Right lobe of liver (tissue), 4 donors: ENCODE measurements at regions not wholly inside any gene's neighbourhood (a gene's known extent, or its start where the extent isn't known, plus 50 kb on each side); places are given as distances from the start of the nearest gene placed in this dataset.

Experiments used
- POLR2A ChIP-seq: fragments of 450-650 bp; IDR thresholded peaks from one replicate; pipeline ENCODE4 v1.6.1; 2017; ENCODE audit warnings: antibody characterized with exemption, mild to moderate bottlenecking
- TF ChIP-seq, protein P1 (sequence below), 4 donors: fragments of 200-600 bp in 3 of 4; fragments of 450-650 bp in 1 of 4; IDR thresholded peaks; one replicate each; pipeline versions ENCODE4 v1.5.1 to v1.8.0; 2016 to 2022; ENCODE audit warnings: antibody characterized with exemption in 4 of 4, mild to moderate bottlenecking in 2 of 4
- donor health status: DM: no; HTN: no; CAD: no.
- donor health status: DM: no; HTN: no; CAD: no.
- donor health status: DM: no; HTN: yes; CAD: no.

DNA sequence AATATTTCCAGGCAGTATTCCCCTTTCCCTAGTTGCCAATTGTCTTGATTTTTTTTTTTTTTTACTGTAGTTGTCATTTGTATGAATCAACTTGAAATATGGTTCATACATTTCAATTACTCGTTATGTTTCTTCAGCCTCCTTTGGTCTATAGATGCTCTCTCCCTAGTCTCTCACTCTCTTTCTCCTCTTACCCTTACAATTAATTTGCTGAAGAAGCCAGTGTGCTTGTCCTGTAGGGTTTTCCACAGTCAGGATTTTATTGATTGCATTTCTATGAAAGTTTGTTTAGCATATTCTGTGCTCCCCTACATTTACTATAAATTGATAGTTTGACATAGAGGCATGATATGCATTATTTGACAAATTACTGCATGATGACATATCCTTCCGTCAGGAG lies 112.0 kb upstream of the PRKCQ start:
- TF ChIP-seq, protein P1, sequence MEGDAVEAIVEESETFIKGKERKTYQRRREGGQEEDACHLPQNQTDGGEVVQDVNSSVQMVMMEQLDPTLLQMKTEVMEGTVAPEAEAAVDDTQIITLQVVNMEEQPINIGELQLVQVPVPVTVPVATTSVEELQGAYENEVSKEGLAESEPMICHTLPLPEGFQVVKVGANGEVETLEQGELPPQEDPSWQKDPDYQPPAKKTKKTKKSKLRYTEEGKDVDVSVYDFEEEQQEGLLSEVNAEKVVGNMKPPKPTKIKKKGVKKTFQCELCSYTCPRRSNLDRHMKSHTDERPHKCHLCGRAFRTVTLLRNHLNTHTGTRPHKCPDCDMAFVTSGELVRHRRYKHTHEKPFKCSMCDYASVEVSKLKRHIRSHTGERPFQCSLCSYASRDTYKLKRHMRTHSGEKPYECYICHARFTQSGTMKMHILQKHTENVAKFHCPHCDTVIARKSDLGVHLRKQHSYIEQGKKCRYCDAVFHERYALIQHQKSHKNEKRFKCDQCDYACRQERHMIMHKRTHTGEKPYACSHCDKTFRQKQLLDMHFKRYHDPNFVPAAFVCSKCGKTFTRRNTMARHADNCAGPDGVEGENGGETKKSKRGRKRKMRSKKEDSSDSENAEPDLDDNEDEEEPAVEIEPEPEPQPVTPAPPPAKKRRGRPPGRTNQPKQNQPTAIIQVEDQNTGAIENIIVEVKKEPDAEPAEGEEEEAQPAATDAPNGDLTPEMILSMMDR (IDR thresholded peaks at IDR 0.05) = no peak
- TF ChIP-seq POLR2A = no peak
